GM21360 (cell line): ENCODE measurements at regions not wholly inside any gene's neighbourhood (a gene's known extent, or its start where the extent isn't known, plus 50 kb on each side); places are given as distances from the start of the nearest gene placed in this dataset.
"Not testable (repeated sequence)": the region's sequence is repeated elsewhere in the genome, so short reads cannot be mapped to it uniquely, and the experiment has no call there.

Experiments used
- ATAC-seq: cut with Tn5 transposase; IDR thresholded peaks from one replicate; pipeline ENCODE4 v1.9.1; 2021; ENCODE audit warnings: mild to moderate bottlenecking, moderate library complexity; ENCODE audit not compliant: unreplicated experiment

GRCh38 chr5:168070761-168071160 lies 220.7 kb upstream of the WWC1 start:
- ATAC-seq: no peak

- no peak for ATAC-seq
Measured at GRCh38 chr5:168072665-168073064, 218.8 kb upstream of the WWC1 start.

- no peak for ATAC-seq
Measured at GRCh38 chr5:168073311-168073710, 218.1 kb upstream of the WWC1 start.

- no peak for ATAC-seq
Measured at GRCh38 chr5:168073991-168074800, 217.2 kb upstream of the WWC1 start.

GRCh38 chr5:168075387-168075786 lies 216.1 kb upstream of the WWC1 start:
- ATAC-seq: no peak

GRCh38 chr5:168076561-168076991 lies 214.9 kb upstream of the WWC1 start:
- peak; percentile 88 for ATAC-seq

GRCh38 chr5:168085261-168086031 lies 206.0 kb upstream of the WWC1 start:
- no peak for ATAC-seq

GRCh38 chr5:168086104-168086610 lies 205.3 kb upstream of the WWC1 start:
- ATAC-seq: no peak

GRCh38 chr5:168086746-168087145 lies 204.7 kb upstream of the WWC1 start:
- ATAC-seq: no peak

- no peak for ATAC-seq
Measured at GRCh38 chr5:168088410-168089173, 202.9 kb upstream of the WWC1 start.

- ATAC-seq: no peak
Measured at GRCh38 chr5:168089201-168089887, 202.1 kb upstream of the WWC1 start.

- ATAC-seq: no peak
Measured at GRCh38 chr5:168092209-168093185, 198.9 kb upstream of the WWC1 start.

- no peak for ATAC-seq
Measured at GRCh38 chr5:168093200-168093910, 198.1 kb upstream of the WWC1 start.

GRCh38 chr5:168096525-168096924 lies 194.9 kb upstream of the WWC1 start:
- ATAC-seq: no peak

- no peak for ATAC-seq
Measured at GRCh38 chr5:168097876-168098653, 193.4 kb upstream of the WWC1 start.

- ATAC-seq: no peak
Measured at GRCh38 chr5:168101352-168101751, 190.1 kb upstream of the WWC1 start.

- not testable (repeated sequence) for ATAC-seq
Measured at GRCh38 chr5:168103018-168103417, 188.4 kb upstream of the WWC1 start.

- no peak for ATAC-seq
Measured at GRCh38 chr5:168104350-168104749, 187.1 kb upstream of the WWC1 start.
